ENCODE measurements at regions not wholly inside any gene's neighbourhood (a gene's known extent, or its start where the extent isn't known, plus 50 kb on each side); places are given as distances from the start of the nearest gene placed in this dataset.

DNA sequence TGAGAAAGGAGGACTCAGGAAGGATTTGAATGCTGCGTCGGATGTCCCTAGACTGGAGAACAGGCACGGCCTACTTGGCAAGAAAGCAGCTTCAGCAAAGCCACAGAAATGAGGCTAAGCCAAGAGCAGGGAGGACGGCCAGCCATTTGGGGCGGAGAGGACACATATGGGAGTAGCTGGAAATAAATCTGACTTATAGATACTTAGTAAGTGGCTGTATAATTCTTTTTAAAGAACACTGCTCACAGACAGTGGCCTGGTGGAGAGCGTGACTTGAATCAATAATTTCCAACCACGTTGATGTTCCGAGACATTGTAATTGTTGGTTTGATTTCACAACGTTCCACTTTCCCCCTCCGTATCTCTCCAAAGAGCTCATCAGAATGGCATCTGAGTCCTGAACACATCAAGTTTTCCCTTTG lies 67.7 kb upstream of the JCAD start:
- TF ChIP-seq, protein P1, sequence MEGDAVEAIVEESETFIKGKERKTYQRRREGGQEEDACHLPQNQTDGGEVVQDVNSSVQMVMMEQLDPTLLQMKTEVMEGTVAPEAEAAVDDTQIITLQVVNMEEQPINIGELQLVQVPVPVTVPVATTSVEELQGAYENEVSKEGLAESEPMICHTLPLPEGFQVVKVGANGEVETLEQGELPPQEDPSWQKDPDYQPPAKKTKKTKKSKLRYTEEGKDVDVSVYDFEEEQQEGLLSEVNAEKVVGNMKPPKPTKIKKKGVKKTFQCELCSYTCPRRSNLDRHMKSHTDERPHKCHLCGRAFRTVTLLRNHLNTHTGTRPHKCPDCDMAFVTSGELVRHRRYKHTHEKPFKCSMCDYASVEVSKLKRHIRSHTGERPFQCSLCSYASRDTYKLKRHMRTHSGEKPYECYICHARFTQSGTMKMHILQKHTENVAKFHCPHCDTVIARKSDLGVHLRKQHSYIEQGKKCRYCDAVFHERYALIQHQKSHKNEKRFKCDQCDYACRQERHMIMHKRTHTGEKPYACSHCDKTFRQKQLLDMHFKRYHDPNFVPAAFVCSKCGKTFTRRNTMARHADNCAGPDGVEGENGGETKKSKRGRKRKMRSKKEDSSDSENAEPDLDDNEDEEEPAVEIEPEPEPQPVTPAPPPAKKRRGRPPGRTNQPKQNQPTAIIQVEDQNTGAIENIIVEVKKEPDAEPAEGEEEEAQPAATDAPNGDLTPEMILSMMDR (IDR thresholded peaks at IDR 0.05; ENCODE audit: low read length): no peak
- no peak for TF ChIP-seq EZH2 (IDR thresholded peaks at IDR 0.05; ENCODE audit: borderline replicate concordance, low read length)
